Natural killer cell treated with Interleukin-12 subunit alpha and Interleukin-12 subunit beta and Interleukin-15 and Interleukin-18, amount 100 ng/mL, for 72 hours (primary cell): ENCODE measurements at regions not wholly inside any gene's neighbourhood (a gene's known extent, or its start where the extent isn't known, plus 50 kb on each side); places are given as distances from the start of the nearest gene placed in this dataset.
"Not testable (repeated sequence)": the region's sequence is repeated elsewhere in the genome, so short reads cannot be mapped to it uniquely, and the experiment has no call there.

Experiments
- ATAC-seq, 2 donors: fragments of 150-1000 bp; cut with Tn5 transposase in 1 of 2; sonication (Bioruptor Pico), chemical (Tn5 transposase) in 1 of 2; 2 replicates each; pipeline ENCODE4 v1.10.0; 2021
- DNase-seq: peaks from one replicate; pipeline ENCODE4 v3.0.0; 2022; ENCODE audit warnings: low spot score
- H3K27ac Mint-ChIP-seq, 2 donors: 1 replicate in 1 of 2; 2 replicates in 1 of 2; pipeline ENCODE4 v1.8.0; 2022; ENCODE audit warnings: mixed read lengths in 2 of 2, mild to moderate bottlenecking in 1 of 2, moderate library complexity in 1 of 2
- H3K27me3 Mint-ChIP-seq, 2 donors: 1 replicate in 1 of 2; 2 replicates in 1 of 2; pipeline ENCODE4 v1.8.0; 2022; ENCODE audit warnings: mixed read lengths in 2 of 2
- H3K36me3 Mint-ChIP-seq: one replicate; pipeline ENCODE4 v1.8.0; 2022; ENCODE audit warnings: mixed read lengths
- H3K4me1 Mint-ChIP-seq, 2 donors: 1 replicate in 1 of 2; 2 replicates in 1 of 2; pipeline ENCODE4 v1.8.0; 2022; ENCODE audit warnings: low read depth in 2 of 2, mixed read lengths in 2 of 2, mild to moderate bottlenecking in 1 of 2
- H3K4me3 Mint-ChIP-seq: one replicate; pipeline ENCODE4 v1.8.0; 2022; ENCODE audit warnings: mixed read lengths
- H3K9me3 Mint-ChIP-seq: 2 replicates; pipeline ENCODE4 v1.8.0; 2022; ENCODE audit warnings: mixed read lengths

DNA sequence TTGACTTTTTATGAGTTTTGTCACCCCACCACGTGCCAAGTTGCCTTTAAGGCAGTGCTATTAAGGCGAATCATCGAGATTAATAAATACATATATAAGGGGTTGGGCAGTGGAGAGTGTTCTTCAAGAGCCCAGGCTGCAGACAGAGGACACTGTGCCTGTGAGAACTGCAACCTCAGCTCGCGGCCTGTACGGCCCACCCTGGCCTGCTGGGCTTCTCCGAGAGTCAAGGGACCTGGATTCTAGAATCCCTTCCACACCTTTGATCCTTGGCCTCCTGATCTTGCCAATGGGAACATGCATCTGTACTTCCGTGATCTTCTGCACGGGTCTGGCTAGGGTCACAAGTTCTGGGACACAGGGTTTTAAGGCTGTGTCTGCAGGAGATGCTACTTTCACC is 54.5 kb downstream of the IRX5 start:
- ATAC-seq (no peak), DNase-seq (no peak)
- no peaks in the 10 kb centered on the region for H3K36me3 Mint-ChIP-seq
- H3K27ac Mint-ChIP-seq: no peak overlapping the region
- peaks cover 0 to 8% of the 10 kb centered on the region in 2 donors for H3K27me3 Mint-ChIP-seq
- no peaks in the 10 kb centered on the region for H3K4me1 Mint-ChIP-seq
- H3K9me3 Mint-ChIP-seq: no peaks in the 10 kb centered on the region
- no peak overlapping the region for H3K4me3 Mint-ChIP-seq

DNA sequence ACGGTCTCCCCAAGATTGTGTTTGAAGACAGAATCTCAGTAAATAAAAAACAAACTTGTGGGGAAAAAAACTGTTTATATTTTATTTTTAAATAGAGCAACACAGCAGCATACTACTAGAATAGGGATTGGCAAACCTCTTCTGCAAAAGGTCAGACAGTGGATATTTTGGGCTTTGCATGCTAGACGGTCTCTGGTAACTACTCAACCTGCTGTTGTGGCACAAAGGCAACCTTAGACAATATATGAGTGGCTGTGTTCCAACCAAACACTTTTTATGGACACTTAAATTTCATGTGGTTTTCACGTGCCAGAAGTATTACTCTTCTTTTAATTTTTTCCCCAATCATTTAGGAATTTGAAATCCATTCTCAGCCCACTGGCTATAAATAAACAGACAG is 55.0 kb downstream of the IRX5 start:
- Mint-ChIP-seq H3K4me3 (no peak overlapping the region), H3K36me3 (no peaks in the 10 kb centered on the region), H3K27me3 (peaks cover 0 to 8% of the 10 kb centered on the region in 2 donors), H3K9me3 (no peaks in the 10 kb centered on the region), H3K4me1 (no peaks in the 10 kb centered on the region), H3K27ac (no peak overlapping the region)
- DNase-seq (no peak), ATAC-seq (no peak)

DNA sequence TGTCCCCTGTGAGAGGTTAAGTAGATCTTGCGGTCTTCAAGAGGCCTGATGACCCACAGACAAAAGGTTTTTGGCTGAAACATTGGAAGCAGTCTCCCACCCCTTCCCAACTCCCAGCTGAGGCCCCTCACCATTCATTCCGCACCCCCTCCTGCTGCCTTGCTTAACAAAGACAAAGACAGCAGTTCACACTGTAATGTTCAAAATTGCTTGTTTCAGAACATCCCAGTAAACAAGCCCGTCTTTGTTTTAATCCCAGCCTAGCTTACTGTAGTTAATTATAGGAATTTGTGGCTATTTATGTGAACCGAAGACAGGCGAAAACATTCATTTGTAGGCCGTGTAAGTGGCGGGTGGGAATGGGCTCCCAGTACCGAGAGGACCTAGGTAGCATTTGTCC is 55.7 kb downstream of the IRX5 start:
- DNase-seq: no peak
- no peaks in the 10 kb centered on the region for H3K4me1 Mint-ChIP-seq

DNA sequence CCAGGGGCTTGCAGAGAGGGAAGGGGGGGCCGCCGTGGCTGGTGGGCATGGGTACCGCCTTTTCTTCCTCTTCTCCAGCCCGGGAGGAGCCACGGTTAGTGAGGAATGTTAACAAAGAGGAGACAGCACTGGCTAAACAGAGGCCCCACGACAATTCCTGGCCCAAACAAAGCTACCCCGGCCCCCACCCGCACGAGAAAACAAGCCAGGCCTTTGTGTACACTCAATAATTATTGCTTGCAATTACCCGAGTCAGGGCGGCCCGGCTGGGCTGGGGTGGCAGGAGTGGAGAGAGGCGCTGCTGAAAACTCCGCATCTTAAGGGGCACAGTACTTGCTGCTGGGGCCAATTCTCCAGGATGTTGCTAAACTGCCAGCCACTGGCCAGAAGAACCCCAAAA is 56.4 kb downstream of the IRX5 start:
- peaks cover 0 to 8% of the 10 kb centered on the region in 2 donors for H3K27me3 Mint-ChIP-seq
- H3K4me3 Mint-ChIP-seq: no peak overlapping the region
- no peaks in the 10 kb centered on the region for H3K4me1 Mint-ChIP-seq
- no peak overlapping the region for H3K27ac Mint-ChIP-seq
- DNase-seq (no peak), ATAC-seq (no peak)
- no peaks in the 10 kb centered on the region for H3K9me3 Mint-ChIP-seq
- no peaks in the 10 kb centered on the region for H3K36me3 Mint-ChIP-seq

More for the DNA sequence above, 55.7 kb downstream of the IRX5 start:
- Mint-ChIP-seq H3K9me3 (no peaks in the 10 kb centered on the region), H3K36me3 (no peaks in the 10 kb centered on the region), H3K4me3 (no peak overlapping the region), H3K27me3 (peaks cover 0 to 8% of the 10 kb centered on the region in 2 donors), H3K27ac (no peak overlapping the region)
- ATAC-seq: no peak

DNA sequence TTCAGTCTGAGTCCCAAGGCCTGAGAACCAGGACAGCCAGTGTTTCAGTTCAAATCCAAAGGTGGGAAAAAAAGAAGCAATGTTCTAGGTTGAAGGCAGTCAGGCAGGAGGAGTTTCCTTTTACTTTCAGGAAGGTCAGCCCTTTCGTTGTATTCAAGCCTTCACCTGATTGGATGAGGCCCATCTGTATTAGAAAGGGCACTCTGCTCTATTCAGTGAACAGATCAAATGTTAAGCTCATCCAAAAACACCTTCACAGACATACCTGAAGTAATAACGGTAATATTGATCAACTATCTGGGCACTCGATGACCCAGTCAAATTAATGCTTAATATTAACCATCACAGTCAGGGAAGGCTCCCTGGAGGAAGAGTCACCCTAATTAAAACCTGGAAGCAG is 60.9 kb downstream of the IRX5 start:
- no peaks in the 10 kb centered on the region for H3K4me1 Mint-ChIP-seq
- no peak overlapping the region for H3K27ac Mint-ChIP-seq
- peaks cover 2 to 8% of the 10 kb centered on the region in 2 donors for H3K27me3 Mint-ChIP-seq
- no peaks in the 10 kb centered on the region for H3K36me3 Mint-ChIP-seq
- ATAC-seq (no peak), DNase-seq (no peak)
- no peak overlapping the region for H3K4me3 Mint-ChIP-seq
- H3K9me3 Mint-ChIP-seq: no peaks in the 10 kb centered on the region

DNA sequence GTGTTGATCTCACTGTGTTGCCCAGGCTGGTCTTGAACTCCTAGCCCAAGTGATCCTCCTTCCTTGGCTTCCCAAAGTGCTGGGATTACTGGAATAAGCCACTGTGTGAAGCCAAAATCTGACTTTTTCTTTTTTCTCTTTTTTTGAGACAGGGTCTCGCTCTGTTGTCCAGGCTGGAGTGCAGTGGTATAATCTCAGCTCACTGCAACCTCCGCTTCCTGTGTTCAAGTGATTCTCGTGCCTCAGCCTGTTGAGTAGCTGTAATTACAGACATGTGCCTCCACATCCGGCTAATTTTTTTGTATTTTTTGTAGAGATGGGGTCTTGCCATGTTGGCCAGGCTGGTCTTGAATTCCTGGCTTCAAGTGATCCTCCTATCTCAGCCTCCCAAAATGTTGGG is 61.3 kb downstream of the IRX5 start:
- not testable (repeated sequence) for H3K4me3 Mint-ChIP-seq, H3K36me3 Mint-ChIP-seq, H3K9me3 Mint-ChIP-seq, ATAC-seq, H3K27ac Mint-ChIP-seq, DNase-seq, H3K4me1 Mint-ChIP-seq, H3K27me3 Mint-ChIP-seq

DNA sequence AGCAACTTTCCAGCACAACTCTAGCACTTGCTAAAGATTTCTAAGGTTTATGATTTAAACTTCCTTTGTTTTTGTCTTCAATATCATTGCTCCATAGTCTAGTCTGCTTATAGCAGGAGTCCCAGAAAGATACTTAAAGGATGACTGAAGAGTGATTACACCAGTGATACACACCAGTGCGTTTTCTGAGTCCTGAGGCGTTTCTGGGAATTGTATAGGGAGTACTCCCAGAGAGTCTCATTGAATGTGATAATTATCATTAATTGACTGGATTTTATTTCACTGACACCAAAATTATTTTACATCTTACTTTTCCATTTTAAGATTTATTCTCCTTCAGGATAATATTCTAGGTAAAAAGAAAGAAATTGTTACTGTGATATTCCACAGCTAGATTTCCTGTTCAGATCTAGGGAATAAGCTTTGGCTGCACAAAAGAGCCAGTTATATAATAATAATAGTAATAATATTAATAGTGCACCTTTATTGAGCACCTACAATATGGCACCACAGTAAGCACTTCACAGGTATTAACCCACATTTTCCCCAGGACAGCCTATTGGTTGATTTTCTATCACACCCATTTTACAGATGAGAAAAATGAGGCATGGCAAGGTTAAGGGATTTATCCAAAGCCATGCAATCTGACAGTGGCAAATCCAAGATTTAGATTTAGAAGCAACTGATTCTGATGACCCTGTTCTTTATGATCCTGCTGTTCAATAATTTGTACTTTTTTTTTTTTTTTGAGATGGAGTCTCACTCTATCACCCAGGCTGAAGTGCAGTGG is 62.6 kb downstream of the IRX5 start:
- Mint-ChIP-seq H3K4me1 (no peaks in the 10 kb centered on the region), H3K9me3 (no peaks in the 10 kb centered on the region), H3K27me3 (peaks cover 5% of the 10 kb centered on the region in 2 donors), H3K4me3 (no peak overlapping the region), H3K36me3 (no peaks in the 10 kb centered on the region), H3K27ac (no peak overlapping the region)
- ATAC-seq: no peak
- DNase-seq: no peak

DNA sequence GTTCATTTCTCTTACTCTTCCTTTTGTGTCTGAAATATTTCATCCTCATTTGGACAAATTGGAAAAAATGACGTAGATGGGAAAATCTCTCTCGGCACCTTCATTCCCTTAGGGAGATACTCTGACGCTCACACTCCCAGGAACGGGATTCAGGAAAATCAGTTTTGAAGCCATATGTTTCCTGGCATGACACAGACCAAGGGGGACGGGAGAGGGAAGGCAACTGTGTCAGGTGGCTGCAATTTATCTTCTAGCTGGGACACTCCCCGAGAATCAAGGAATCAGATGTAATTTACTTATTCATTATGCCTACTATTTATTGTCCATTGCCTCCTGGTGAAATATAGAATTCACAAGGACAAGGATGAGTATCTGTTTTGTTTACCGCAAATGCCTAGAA is 65.5 kb downstream of the IRX5 start:
- Mint-ChIP-seq H3K27ac (no peak overlapping the region), H3K27me3 (peaks cover 7 to 12% of the 10 kb centered on the region in 2 donors), H3K4me3 (no peak overlapping the region), H3K9me3 (no peaks in the 10 kb centered on the region), H3K4me1 (no peaks in the 10 kb centered on the region), H3K36me3 (no peaks in the 10 kb centered on the region)
- no peak for ATAC-seq
- no peak for DNase-seq

DNA sequence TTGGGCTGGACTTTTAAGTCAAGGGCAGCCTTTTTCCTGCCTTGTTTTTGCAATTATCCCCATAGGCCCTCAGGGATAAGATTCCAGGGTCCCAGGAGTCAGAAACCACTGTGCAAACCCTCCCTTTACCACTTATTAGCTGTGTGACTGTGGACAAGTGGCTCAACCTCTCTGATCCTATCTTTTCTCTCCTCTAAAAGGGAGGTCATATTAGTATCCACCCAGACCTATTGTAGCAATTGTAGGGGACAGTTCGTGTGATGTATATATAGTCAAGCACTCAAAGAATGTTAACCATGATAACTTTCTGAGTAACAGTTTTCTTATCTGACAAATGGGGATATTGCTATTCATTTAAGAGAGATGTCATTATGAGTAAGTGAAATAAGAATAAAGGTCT is 68.2 kb downstream of the IRX5 start:
- Mint-ChIP-seq H3K4me1 (no peaks in the 10 kb centered on the region), H3K4me3 (no peak overlapping the region), H3K27ac (no peak overlapping the region), H3K9me3 (no peaks in the 10 kb centered on the region), H3K27me3 (peaks cover 11 to 20% of the 10 kb centered on the region in 2 donors), H3K36me3 (no peaks in the 10 kb centered on the region)
- no peak for ATAC-seq
- no peak for DNase-seq

DNA sequence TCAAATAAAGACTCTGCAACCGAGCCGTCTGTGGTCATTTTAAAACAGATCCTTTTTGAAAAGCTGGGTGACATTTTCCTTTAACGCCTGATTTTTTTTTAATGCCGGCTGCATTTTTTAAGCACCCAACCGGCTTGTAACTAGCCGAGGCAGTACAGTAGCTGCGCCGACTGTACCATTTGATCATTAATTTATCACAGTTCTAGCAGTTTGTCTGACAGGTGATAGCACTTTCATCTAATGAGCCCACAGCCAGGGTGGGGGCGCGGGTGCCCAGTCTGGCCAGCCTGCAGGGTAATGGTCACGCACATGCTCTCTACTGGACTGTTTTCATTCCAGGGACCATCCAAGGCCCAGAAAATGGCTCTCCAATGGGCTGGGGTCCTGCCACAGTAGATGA is 68.8 kb downstream of the IRX5 start:
- peaks cover 11 to 20% of the 10 kb centered on the region in 2 donors for H3K27me3 Mint-ChIP-seq
- H3K4me3 Mint-ChIP-seq: no peak overlapping the region
- ATAC-seq (no peak), DNase-seq (no peak)
- H3K9me3 Mint-ChIP-seq: no peaks in the 10 kb centered on the region
- H3K36me3 Mint-ChIP-seq: no peaks in the 10 kb centered on the region
- H3K4me1 Mint-ChIP-seq: no peaks in the 10 kb centered on the region
- no peak overlapping the region for H3K27ac Mint-ChIP-seq

DNA sequence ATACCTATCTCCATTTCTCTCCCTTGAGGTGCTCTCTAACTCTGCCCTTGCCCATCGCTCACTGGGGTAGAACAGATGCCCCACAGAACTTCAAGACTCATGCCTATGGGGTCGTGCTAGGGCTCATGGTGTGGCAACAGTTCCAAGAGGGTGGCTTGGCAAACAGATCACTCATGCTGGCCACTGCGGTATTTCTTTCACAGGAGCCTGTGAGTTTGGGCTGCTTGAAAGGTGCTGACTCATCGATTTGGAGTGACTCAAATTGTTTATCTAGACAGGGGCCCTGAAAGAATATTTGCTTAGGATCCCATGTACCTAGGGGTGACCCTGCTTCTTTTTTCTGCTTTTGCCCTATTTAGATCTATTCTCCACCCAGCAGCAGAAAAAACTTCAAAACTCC is 69.9 kb downstream of the IRX5 start:
- peaks cover 9 to 20% of the 10 kb centered on the region in 2 donors for H3K27me3 Mint-ChIP-seq
- no peaks in the 10 kb centered on the region for H3K4me1 Mint-ChIP-seq
- no peaks in the 10 kb centered on the region for H3K36me3 Mint-ChIP-seq
- DNase-seq (no peak), ATAC-seq (no peak)
- H3K4me3 Mint-ChIP-seq: no peak overlapping the region
- no peak overlapping the region for H3K27ac Mint-ChIP-seq
- H3K9me3 Mint-ChIP-seq: no peaks in the 10 kb centered on the region

DNA sequence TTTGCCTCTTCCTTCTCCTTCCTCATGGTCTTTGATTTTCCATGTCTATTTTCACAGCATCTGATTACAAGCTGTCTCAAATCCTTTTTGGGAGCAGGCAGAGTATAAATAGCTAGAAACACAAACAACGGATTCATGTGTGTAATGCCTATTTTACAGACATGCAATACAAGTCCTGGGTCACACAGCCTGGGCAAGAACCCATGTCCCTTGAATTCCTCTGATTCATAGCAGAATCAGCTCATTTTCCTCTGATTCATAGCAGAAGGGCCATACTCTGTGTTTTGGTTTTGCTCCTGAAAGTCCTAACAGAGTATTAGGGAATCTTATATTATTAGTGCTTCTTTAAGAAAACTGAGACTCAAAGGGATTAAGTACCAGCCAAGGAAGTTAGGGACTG is 71.3 kb downstream of the IRX5 start:
- ATAC-seq (no peak), DNase-seq (no peak)
- Mint-ChIP-seq H3K36me3 (no peaks in the 10 kb centered on the region), H3K27ac (no peak overlapping the region), H3K9me3 (no peaks in the 10 kb centered on the region), H3K4me1 (no peaks in the 10 kb centered on the region), H3K4me3 (no peak overlapping the region), H3K27me3 (peaks cover 9 to 19% of the 10 kb centered on the region in 2 donors)

DNA sequence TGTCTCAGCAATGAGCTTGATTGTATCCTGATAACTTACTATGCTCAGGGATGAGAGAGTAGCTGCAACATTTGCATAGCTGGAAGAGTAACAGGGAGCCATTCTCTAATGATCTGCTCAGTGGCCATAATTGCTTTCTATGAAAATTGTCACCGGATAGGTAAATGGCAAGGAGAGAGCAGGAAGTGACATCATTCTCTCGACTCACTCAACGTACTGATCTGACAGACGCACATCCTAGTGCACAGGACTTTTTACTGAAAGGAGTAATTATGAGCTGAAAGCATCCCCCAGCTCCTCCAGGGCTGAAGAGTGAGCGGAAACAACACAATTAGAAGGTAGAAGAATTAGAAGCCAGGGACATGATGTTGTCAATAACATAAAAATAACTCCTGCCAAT is 71.8 kb downstream of the IRX5 start:
- Mint-ChIP-seq H3K36me3 (no peaks in the 10 kb centered on the region), H3K27me3 (peaks cover 9 to 15% of the 10 kb centered on the region in 2 donors), H3K9me3 (no peaks in the 10 kb centered on the region), H3K27ac (no peak overlapping the region), H3K4me3 (no peak overlapping the region), H3K4me1 (no peaks in the 10 kb centered on the region)
- DNase-seq (no peak), ATAC-seq (no peak)

DNA sequence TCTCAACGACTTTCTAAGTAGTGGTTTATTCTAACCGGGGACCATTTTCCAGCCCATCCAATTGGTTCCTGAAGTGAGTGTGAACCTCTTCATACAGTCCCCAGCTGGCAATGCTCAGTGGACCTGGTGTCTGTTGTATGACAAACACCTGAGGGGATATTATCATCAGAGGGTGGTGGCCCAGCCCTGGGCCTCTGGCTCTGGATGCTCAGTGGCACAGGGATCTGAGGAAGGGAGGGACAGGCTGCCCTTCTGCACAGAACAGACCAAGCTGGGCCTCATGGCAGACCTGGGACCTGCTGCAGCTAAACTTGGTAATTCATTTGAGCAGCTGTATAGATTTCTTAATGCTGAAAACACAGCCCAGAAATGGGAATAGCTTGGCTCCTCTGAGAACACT is 72.6 kb downstream of the IRX5 start:
- no peaks in the 10 kb centered on the region for H3K36me3 Mint-ChIP-seq
- ATAC-seq (no peak), DNase-seq (no peak)
- peaks cover 6 to 15% of the 10 kb centered on the region in 2 donors for H3K27me3 Mint-ChIP-seq
- no peaks in the 10 kb centered on the region for H3K9me3 Mint-ChIP-seq
- no peak overlapping the region for H3K4me3 Mint-ChIP-seq
- no peak overlapping the region for H3K27ac Mint-ChIP-seq
- no peaks in the 10 kb centered on the region for H3K4me1 Mint-ChIP-seq

DNA sequence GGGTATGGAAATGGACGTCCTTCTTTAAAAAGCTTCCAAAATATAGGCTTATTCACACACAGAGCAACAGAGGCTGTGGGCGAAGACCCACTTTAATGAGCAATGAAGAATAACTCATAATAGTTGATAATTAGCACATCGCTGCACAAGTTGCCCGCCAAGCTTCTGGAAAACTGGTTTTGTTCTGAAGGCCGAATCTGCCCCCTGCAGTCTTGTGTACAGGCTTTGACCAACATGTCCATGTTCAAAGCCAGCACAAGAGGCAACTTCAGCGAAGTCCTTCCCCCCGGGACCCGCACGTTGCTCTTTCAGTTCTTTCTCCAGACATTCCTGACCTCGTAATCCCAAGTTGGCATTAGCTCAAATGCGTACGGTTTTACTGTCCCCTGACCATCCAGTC is 73.3 kb downstream of the IRX5 start:
- DNase-seq: no peak
- no peak overlapping the region for H3K4me3 Mint-ChIP-seq
- peaks cover 6 to 15% of the 10 kb centered on the region in 2 donors for H3K27me3 Mint-ChIP-seq
- no peaks in the 10 kb centered on the region for H3K36me3 Mint-ChIP-seq
- no peak overlapping the region for H3K27ac Mint-ChIP-seq
- no peaks in the 10 kb centered on the region for H3K4me1 Mint-ChIP-seq
- H3K9me3 Mint-ChIP-seq: no peaks in the 10 kb centered on the region
- ATAC-seq: no peak
